ENCODE measurements at regions not wholly inside any gene's neighbourhood (a gene's known extent, or its start where the extent isn't known, plus 50 kb on each side); places are given as distances from the start of the nearest gene placed in this dataset.

DNA sequence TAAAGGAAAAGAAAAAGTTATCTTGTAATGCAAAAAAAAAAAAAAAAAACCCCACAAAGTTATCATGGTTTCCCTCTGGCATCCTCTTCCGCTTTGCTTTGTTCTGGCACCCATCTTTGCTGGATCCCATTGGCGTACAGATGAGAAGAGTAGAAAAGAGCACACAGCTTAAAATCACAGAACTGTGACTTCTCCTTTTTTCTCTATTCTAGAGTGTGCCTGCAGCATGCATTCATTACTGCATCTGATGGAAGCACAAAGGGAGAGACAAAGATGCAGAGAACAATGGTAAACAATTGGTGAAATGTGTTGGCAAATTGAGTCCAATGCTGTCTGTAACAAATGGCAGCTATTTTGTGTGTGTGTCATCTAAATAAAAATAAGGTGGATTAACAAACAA is 440.8 kb upstream of the PIK3R1 start:
- TF ChIP-seq EP300 (IDR thresholded peaks at IDR 0.05) (no peak), CTCF (IDR thresholded peaks at IDR 0.05) (no peak)

Data from tibial nerve (tissue), 4 donors.